ENCODE measurements at regions not wholly inside any gene's neighbourhood (a gene's known extent, or its start where the extent isn't known, plus 50 kb on each side); places are given as distances from the start of the nearest gene placed in this dataset.

GRCh38 chr2:176845718-176846117, 366.9 kb upstream of the HNRNPA3 start:
- TF ChIP-seq CTCF (IDR thresholded peaks at IDR 0.05) (no peak), POLR2A (IDR thresholded peaks at IDR 0.05) (no peak)

Measured in Peyer's patch (tissue), 4 donors.